WTC11 (cell line): ENCODE measurements at regions not wholly inside any gene's neighbourhood (a gene's known extent, or its start where the extent isn't known, plus 50 kb on each side); places are given as distances from the start of the nearest gene placed in this dataset.

Source experiments
- ATAC-seq: fragments of 200-7000 bp; cut with Tn5 transposase; 2 replicates; pipeline ENCODE4 v1.10.0; 2021; ENCODE audit warnings: mild to moderate bottlenecking, moderate library complexity
- CTCF ChIA-PET: fragments of 300-600 bp; sonication (Branson Sonifier 250); formaldehyde crosslinking; loops from one replicate; lab custom pipeline; 2021; ENCODE audit warnings: antibody characterized with exemption; lab: Charles Lee
- POLR2A ChIA-PET: fragments of 350-600 bp; sonication (Branson Sonifier 250); formaldehyde crosslinking; loops from one replicate; lab custom pipeline; 2021; ENCODE audit warnings: antibody characterized with exemption; lab: Charles Lee
- DNase-seq: peaks from one replicate; pipeline ENCODE4 v3.0.0; 2021; ENCODE audit warnings: low spot score
- H3K27ac Mint-ChIP-seq: 2 replicates; pipeline ENCODE4 v1.8.0; 2021; ENCODE audit warnings: mixed read lengths
- H3K27me3 Mint-ChIP-seq: 2 replicates; pipeline ENCODE4 v1.8.0; 2021; ENCODE audit warnings: low read depth, mild to moderate bottlenecking, moderate library complexity, mixed read lengths
- H3K36me3 Mint-ChIP-seq: 2 replicates; pipeline ENCODE4 v1.8.0; 2021; ENCODE audit warnings: mixed read lengths
- H3K4me1 Mint-ChIP-seq: 2 replicates; pipeline ENCODE4 v1.8.0; 2022; ENCODE audit warnings: mixed read lengths
- H3K4me3 Mint-ChIP-seq: 2 replicates; pipeline ENCODE4 v1.8.0; 2021; ENCODE audit warnings: mild to moderate bottlenecking, moderate library complexity, mixed read lengths
- H3K9me3 Mint-ChIP-seq: 2 replicates; pipeline ENCODE4 v1.8.0; 2021; ENCODE audit warnings: mixed read lengths
- AFF4 ChIP-seq: sonication (generic); formaldehyde crosslinking; IDR thresholded peaks from 2 replicates; pipeline ENCODE4 v1.8.1; 2023; ENCODE audit warnings: mild to moderate bottlenecking, missing genetic modification reagents, borderline replicate concordance
- E2F4 ChIP-seq: sonication (generic); formaldehyde crosslinking; IDR thresholded peaks from 2 replicates; pipeline ENCODE4 v1.8.1; 2022; ENCODE audit warnings: low read depth, mild to moderate bottlenecking, moderate library complexity, missing genetic modification reagents, borderline replicate concordance
- EMX1 ChIP-seq: fragments of 250-450 bp; sonication (Bioruptor Pico); IDR thresholded peaks from 2 replicates; pipeline ENCODE4 v1.8.0; 2021; ENCODE audit warnings: mild to moderate bottlenecking
- GABPB1 ChIP-seq: sonication (generic); formaldehyde crosslinking; IDR thresholded peaks from 2 replicates; pipeline ENCODE4 v1.8.1; 2023; ENCODE audit warnings: mild to moderate bottlenecking, missing genetic modification reagents
- IRF2 ChIP-seq: sonication (generic); formaldehyde crosslinking; IDR thresholded peaks from 2 replicates; pipeline ENCODE4 v1.8.0; 2022; ENCODE audit warnings: low read depth, missing genetic modification reagents, borderline replicate concordance
- KAT7 ChIP-seq: sonication (generic); formaldehyde crosslinking; IDR thresholded peaks from 2 replicates; pipeline ENCODE4 v1.8.1; 2023; ENCODE audit warnings: missing genetic modification reagents, mild to moderate bottlenecking, borderline replicate concordance
- NFE2L1 ChIP-seq: sonication (generic); formaldehyde crosslinking; IDR thresholded peaks from 2 replicates; pipeline ENCODE4 v1.8.1; 2023; ENCODE audit warnings: missing genetic modification reagents
- NFYB ChIP-seq: sonication (generic); formaldehyde crosslinking; conservative IDR thresholded peaks from 2 replicates; pipeline ENCODE4 v1.8.0; 2022; ENCODE audit warnings: low read depth, missing genetic modification reagents
- NR3C1 ChIP-seq: sonication (generic); formaldehyde crosslinking; conservative IDR thresholded peaks from 2 replicates; pipeline ENCODE4 v1.8.1; 2023; ENCODE audit warnings: low read depth, mild to moderate bottlenecking, missing genetic modification reagents
- PRDM15 ChIP-seq: sonication (generic); formaldehyde crosslinking; IDR thresholded peaks from 2 replicates; pipeline ENCODE4 v1.8.0; 2022; ENCODE audit warnings: missing genetic modification reagents
- RORB ChIP-seq: fragments of 250-450 bp; sonication (Bioruptor Pico); IDR thresholded peaks from 2 replicates; pipeline ENCODE4 v1.9.0; 2021; ENCODE audit warnings: mild to moderate bottlenecking
- SMAD3 ChIP-seq: sonication (generic); formaldehyde crosslinking; IDR thresholded peaks from 2 replicates; pipeline ENCODE4 v1.8.0; 2022; ENCODE audit warnings: missing genetic modification reagents, mild to moderate bottlenecking, borderline replicate concordance
- USF2 ChIP-seq: sonication (generic); formaldehyde crosslinking; IDR thresholded peaks from 2 replicates; pipeline ENCODE4 v1.8.1; 2023; ENCODE audit warnings: mild to moderate bottlenecking, missing genetic modification reagents, moderate library complexity
- ZBTB43 ChIP-seq: sonication (generic); formaldehyde crosslinking; IDR thresholded peaks from 2 replicates; pipeline ENCODE4 v1.8.1; 2023; ENCODE audit warnings: mild to moderate bottlenecking, missing genetic modification reagents
- ZNF121 ChIP-seq: sonication (generic); formaldehyde crosslinking; IDR thresholded peaks from 2 replicates; pipeline ENCODE4 v1.8.0; 2023; ENCODE audit warnings: missing genetic modification reagents
- ZNF281 ChIP-seq: sonication (generic); formaldehyde crosslinking; IDR thresholded peaks from 2 replicates; pipeline ENCODE4 v1.8.0; 2023; ENCODE audit warnings: mild to moderate bottlenecking, missing genetic modification reagents
- ZNF416 ChIP-seq: fragments of 250-450 bp; sonication (Bioruptor Pico); IDR thresholded peaks from 2 replicates; pipeline ENCODE4 v1.9.0; 2021; ENCODE audit warnings: mild to moderate bottlenecking, inconsistent platforms

- TF ChIP-seq AFF4 (no peak), ZNF121 (CRISPR knock-in tag) (no peak), KAT7 (CRISPR knock-in tag) (no peak), IRF2 (no peak)
Measured at GRCh38 chr6:56869346-56869745, 85.6 kb upstream of the BEND6 start (continued).

- CTCF ChIA-PET, result no interaction called here
- peaks cover 37% of the 10 kb centered on the region for H3K4me1 Mint-ChIP-seq
- no peak for ATAC-seq
- no peaks in the 10 kb centered on the region for H3K36me3 Mint-ChIP-seq
- H3K27me3 Mint-ChIP-seq, result no peaks in the 10 kb centered on the region
- H3K27ac Mint-ChIP-seq, result no peak overlapping the region
- TF ChIP-seq GABPB1 (CRISPR knock-in tag) (0 out of 2 replicates have a peak, but pooled peaks have one; percentile 48), NFYB (CRISPR knock-in tag) (no peak)
- TF ChIP-seq, all 79 proteins: peak for 1
- POLR2A ChIA-PET, result no interaction called here
- DNase-seq, result no peak
- H3K9me3 Mint-ChIP-seq, result no peaks in the 10 kb centered on the region
- no peak overlapping the region for H3K4me3 Mint-ChIP-seq
Measured at GRCh38 chr6:56868687-56869086, 86.2 kb upstream of the BEND6 start.

GRCh38 chr6:56866917-56867522, 87.9 kb upstream of the BEND6 start:
- no peaks in the 10 kb centered on the region for H3K9me3 Mint-ChIP-seq
- ChIA-PET CTCF (interaction anchor here (1.1 to 1.3 kb wide), 2 partner anchors 38 to 271 kb away, joined by 3 read pairs; no protein-coding TSS in a partner anchor), POLR2A (no interaction called here)
- DNase-seq, result no peak
- TF ChIP-seq E2F4 (CRISPR knock-in tag), result no peak
- no peak for TF ChIP-seq ZNF416 (CRISPR knock-in tag)
- TF ChIP-seq USF2 (CRISPR knock-in tag), result no peak
- TF ChIP-seq NFE2L1, result no peak
- TF ChIP-seq ZBTB43 (CRISPR knock-in tag), result no peak
- no peak for TF ChIP-seq PRDM15
- TF ChIP-seq ZNF281 (CRISPR knock-in tag), result no peak
- TF ChIP-seq EMX1 (CRISPR knock-in tag), result no peak
- no peak for TF ChIP-seq NR3C1 (CRISPR knock-in tag)
- no peak for TF ChIP-seq SMAD3 (CRISPR knock-in tag)
- no peak for TF ChIP-seq RORB
- H3K4me3 Mint-ChIP-seq, result no peak overlapping the region
- H3K27ac Mint-ChIP-seq, result no peak overlapping the region
- peaks cover 37% of the 10 kb centered on the region for H3K4me1 Mint-ChIP-seq
- H3K36me3 Mint-ChIP-seq, result no peaks in the 10 kb centered on the region
- ATAC-seq, result peak; percentile 25; the same call in 1 of the 2 replicates
- H3K27me3 Mint-ChIP-seq, result no peaks in the 10 kb centered on the region
